ENCODE measurements at regions not wholly inside any gene's neighbourhood (a gene's known extent, or its start where the extent isn't known, plus 50 kb on each side); places are given as distances from the start of the nearest gene placed in this dataset.

DNA sequence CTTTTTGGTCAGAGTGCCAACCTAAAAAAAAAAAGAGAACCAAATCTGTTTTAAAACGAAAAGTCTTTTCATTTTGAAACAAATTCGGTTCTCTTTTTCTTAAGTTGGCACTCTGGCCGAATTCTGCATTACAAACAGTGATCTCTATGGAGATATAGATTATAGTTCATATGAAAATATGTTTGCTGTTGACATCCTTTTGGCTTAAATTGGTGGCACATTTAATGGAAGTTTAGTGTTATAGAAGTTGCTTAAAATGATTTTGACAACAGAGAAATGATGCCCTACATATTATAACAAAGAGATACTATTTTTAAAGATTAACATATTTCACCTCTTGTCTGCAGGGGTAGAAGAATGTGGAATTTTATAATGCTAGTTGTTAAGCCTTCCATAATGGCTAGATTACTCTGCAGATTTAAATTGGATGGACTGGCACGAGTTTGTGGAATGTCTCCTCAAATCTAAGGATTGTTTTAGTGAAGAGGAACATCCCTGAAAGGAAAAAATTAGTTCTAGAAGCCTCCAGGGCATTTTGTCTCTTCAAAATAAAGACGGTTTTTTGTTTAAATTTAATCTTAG lies 222.9 kb upstream of the CDH2 start:
- Mint-ChIP-seq H3K27ac (no peak overlapping the region), H3K36me3 (no peaks in the 10 kb centered on the region), H3K4me1 (peaks cover 10% of the 10 kb centered on the region), H3K9me3 (no peaks in the 10 kb centered on the region), H3K4me3 (no peak overlapping the region), H3K27me3 (ENCODE audit: insufficient read depth, low read depth) (no peaks in the 10 kb centered on the region)
- H3K27me3 ChIP-seq: no peaks in the 10 kb centered on the region
- no peaks in the 10 kb centered on the region for H3K36me3 ChIP-seq
- no peak for TF ChIP-seq EZH2phosphoT487 (IDR thresholded peaks at IDR 0.05)
- TF ChIP-seq, protein P1, sequence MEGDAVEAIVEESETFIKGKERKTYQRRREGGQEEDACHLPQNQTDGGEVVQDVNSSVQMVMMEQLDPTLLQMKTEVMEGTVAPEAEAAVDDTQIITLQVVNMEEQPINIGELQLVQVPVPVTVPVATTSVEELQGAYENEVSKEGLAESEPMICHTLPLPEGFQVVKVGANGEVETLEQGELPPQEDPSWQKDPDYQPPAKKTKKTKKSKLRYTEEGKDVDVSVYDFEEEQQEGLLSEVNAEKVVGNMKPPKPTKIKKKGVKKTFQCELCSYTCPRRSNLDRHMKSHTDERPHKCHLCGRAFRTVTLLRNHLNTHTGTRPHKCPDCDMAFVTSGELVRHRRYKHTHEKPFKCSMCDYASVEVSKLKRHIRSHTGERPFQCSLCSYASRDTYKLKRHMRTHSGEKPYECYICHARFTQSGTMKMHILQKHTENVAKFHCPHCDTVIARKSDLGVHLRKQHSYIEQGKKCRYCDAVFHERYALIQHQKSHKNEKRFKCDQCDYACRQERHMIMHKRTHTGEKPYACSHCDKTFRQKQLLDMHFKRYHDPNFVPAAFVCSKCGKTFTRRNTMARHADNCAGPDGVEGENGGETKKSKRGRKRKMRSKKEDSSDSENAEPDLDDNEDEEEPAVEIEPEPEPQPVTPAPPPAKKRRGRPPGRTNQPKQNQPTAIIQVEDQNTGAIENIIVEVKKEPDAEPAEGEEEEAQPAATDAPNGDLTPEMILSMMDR (IDR thresholded peaks at IDR 0.05): no peak
- TF ChIP-seq EZH2 (IDR thresholded peaks at IDR 0.05): no peak
- H3K4me3 ChIP-seq: no peak overlapping the region
- H2AFZ ChIP-seq (replicated peaks): no peak overlapping the region
- no peak overlapping the region for H3K27ac ChIP-seq
- no peaks in the 10 kb centered on the region for H4K20me1 ChIP-seq (ENCODE audit: low read depth)
- no peaks in the 10 kb centered on the region for H3F3A ChIP-seq (ENCODE audit: low read depth)
- H3K9ac ChIP-seq: no peak overlapping the region
- no peaks in the 10 kb centered on the region for H3K4me1 ChIP-seq
- H3K79me2 ChIP-seq (ENCODE audit: low read depth): no peaks in the 10 kb centered on the region
- no peaks in the 10 kb centered on the region for H3K9me3 ChIP-seq (ENCODE audit: low read depth)
- no peak for DNase-seq (ENCODE audit: low spot score)
- no peak overlapping the region for H3K4me2 ChIP-seq

DNA sequence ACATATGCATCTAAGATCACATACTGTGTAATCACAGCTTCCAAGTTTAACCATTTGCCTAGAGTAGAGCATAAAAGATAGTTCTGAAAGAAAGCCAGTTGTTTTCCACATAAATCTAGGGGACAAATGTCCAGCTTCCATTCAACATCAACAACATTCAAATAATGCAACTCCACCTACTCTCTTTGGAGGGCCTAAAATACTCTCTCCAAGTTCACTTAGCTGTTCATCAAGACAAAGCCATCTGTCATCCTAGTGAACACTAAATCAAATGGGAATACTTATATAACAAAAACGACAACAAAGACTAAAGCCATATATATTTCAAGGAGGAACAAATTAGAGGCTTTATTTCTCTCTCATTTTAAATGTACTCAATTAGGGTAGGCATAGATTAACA lies 221.5 kb upstream of the CDH2 start:
- Histone ChIP-seq H3K79me2 (ENCODE audit: low read depth) (no peaks in the 10 kb centered on the region), H3K9ac (no peak overlapping the region), H3F3A (ENCODE audit: low read depth) (no peaks in the 10 kb centered on the region), H3K4me2 (no peak overlapping the region), H3K4me3 (no peak overlapping the region), H3K27ac (no peak overlapping the region), H4K20me1 (ENCODE audit: low read depth) (no peaks in the 10 kb centered on the region), H3K27me3 (no peaks in the 10 kb centered on the region), H3K9me3 (ENCODE audit: low read depth) (no peaks in the 10 kb centered on the region), H3K36me3 (no peaks in the 10 kb centered on the region), H2AFZ (replicated peaks) (no peak overlapping the region), H3K4me1 (no peaks in the 10 kb centered on the region)
- Mint-ChIP-seq H3K4me1 (peaks cover 10% of the 10 kb centered on the region), H3K9me3 (no peaks in the 10 kb centered on the region), H3K27ac (no peak overlapping the region), H3K27me3 (ENCODE audit: insufficient read depth, low read depth) (no peaks in the 10 kb centered on the region), H3K36me3 (no peaks in the 10 kb centered on the region), H3K4me3 (no peak overlapping the region)
- no peak for TF ChIP-seq EZH2 (IDR thresholded peaks at IDR 0.05)
- TF ChIP-seq, protein P1 (IDR thresholded peaks at IDR 0.05): no peak
- TF ChIP-seq EZH2phosphoT487 (IDR thresholded peaks at IDR 0.05): no peak
- no peak for DNase-seq (ENCODE audit: low spot score)

DNA sequence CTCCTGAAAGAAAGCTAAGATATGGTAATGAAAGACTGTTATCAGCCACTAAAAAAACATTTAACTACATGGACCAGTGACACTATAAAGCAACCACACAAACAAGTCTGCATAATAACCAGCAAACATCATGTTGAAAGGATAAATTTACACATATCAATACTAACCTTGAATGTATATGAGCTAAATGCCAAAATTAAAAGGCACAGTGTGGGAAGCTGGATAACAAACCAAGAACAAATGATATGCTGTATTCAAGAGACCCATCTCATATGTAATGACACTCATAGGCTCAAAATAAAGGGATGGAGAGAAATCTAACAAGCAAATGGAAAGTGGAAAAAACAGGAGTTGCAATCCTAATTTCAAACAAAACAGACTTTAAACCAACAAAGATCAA lies 213.1 kb upstream of the CDH2 start:
- Histone ChIP-seq H3K79me2 (ENCODE audit: low read depth) (no peaks in the 10 kb centered on the region), H3K4me3 (no peak overlapping the region), H3K9me3 (ENCODE audit: low read depth) (no peaks in the 10 kb centered on the region), H3K4me1 (no peaks in the 10 kb centered on the region), H2AFZ (replicated peaks) (no peak overlapping the region), H3K4me2 (no peak overlapping the region), H3K9ac (no peak overlapping the region), H3K36me3 (no peaks in the 10 kb centered on the region), H4K20me1 (ENCODE audit: low read depth) (no peaks in the 10 kb centered on the region), H3K27me3 (no peaks in the 10 kb centered on the region), H3F3A (ENCODE audit: low read depth) (no peaks in the 10 kb centered on the region), H3K27ac (no peak overlapping the region)
- Mint-ChIP-seq H3K36me3 (peaks cover 2% of the 10 kb centered on the region), H3K9me3 (peaks cover 20% of the 10 kb centered on the region), H3K4me1 (no peaks in the 10 kb centered on the region), H3K27me3 (ENCODE audit: insufficient read depth, low read depth) (peaks cover 2% of the 10 kb centered on the region), H3K4me3 (no peak overlapping the region), H3K27ac (no peak overlapping the region)
- DNase-seq (ENCODE audit: low spot score): no peak
- no peak for TF ChIP-seq EZH2phosphoT487 (IDR thresholded peaks at IDR 0.05)
- TF ChIP-seq EZH2 (IDR thresholded peaks at IDR 0.05): no peak
- TF ChIP-seq, protein P1 (IDR thresholded peaks at IDR 0.05): no peak
